Subcutaneous abdominal adipose tissue (tissue), 5 donors: ENCODE measurements at regions not wholly inside any gene's neighbourhood (a gene's known extent, or its start where the extent isn't known, plus 50 kb on each side); places are given as distances from the start of the nearest gene placed in this dataset.

Source experiments
- H3K27ac ChIP-seq: one replicate; pipeline ENCODE4 v1.7.0; 2013; ENCODE audit warnings: low read depth, mild to moderate bottlenecking, inconsistent platforms, low read length, moderate library complexity
- H3K27me3 ChIP-seq, 5 donors: one replicate each; pipeline ENCODE4 v1.7.0; 2013; ENCODE audit warnings: low read length in 5 of 5, inconsistent platforms in 1 of 5; ENCODE audit not compliant: control insufficient read depth in 5 of 5, insufficient read depth in 4 of 5
- H3K36me3 ChIP-seq, 5 donors: one replicate each; pipeline ENCODE4 v1.7.0; 2013; ENCODE audit warnings: low read length in 5 of 5; ENCODE audit not compliant: control insufficient read depth in 5 of 5, insufficient read depth in 5 of 5
- H3K4me1 ChIP-seq, 5 donors: one replicate each; pipeline ENCODE4 v1.7.0; 2013; ENCODE audit warnings: low read length in 5 of 5, mild to moderate bottlenecking in 3 of 5, moderate library complexity in 1 of 5; ENCODE audit not compliant: control insufficient read depth in 5 of 5, insufficient read depth in 5 of 5
- H3K4me3 ChIP-seq, 5 donors: one replicate each; pipeline ENCODE4 v1.7.0; 2013; ENCODE audit warnings: low read length in 5 of 5, low read depth in 1 of 5
- H3K9ac ChIP-seq, 5 donors: one replicate each; pipeline ENCODE4 v1.7.0; 2013; ENCODE audit warnings: low read length in 5 of 5, mild to moderate bottlenecking in 4 of 5, moderate library complexity in 3 of 5
- H3K9me3 ChIP-seq, 5 donors: one replicate each; pipeline ENCODE4 v1.7.0; 2013; ENCODE audit warnings: low read length in 5 of 5; ENCODE audit not compliant: control insufficient read depth in 5 of 5
- donor health status: healthy.
- donor health status: healthy.
- donor health status: healthy.
- donor health status: healthy.
- donor health status: healthy.

DNA sequence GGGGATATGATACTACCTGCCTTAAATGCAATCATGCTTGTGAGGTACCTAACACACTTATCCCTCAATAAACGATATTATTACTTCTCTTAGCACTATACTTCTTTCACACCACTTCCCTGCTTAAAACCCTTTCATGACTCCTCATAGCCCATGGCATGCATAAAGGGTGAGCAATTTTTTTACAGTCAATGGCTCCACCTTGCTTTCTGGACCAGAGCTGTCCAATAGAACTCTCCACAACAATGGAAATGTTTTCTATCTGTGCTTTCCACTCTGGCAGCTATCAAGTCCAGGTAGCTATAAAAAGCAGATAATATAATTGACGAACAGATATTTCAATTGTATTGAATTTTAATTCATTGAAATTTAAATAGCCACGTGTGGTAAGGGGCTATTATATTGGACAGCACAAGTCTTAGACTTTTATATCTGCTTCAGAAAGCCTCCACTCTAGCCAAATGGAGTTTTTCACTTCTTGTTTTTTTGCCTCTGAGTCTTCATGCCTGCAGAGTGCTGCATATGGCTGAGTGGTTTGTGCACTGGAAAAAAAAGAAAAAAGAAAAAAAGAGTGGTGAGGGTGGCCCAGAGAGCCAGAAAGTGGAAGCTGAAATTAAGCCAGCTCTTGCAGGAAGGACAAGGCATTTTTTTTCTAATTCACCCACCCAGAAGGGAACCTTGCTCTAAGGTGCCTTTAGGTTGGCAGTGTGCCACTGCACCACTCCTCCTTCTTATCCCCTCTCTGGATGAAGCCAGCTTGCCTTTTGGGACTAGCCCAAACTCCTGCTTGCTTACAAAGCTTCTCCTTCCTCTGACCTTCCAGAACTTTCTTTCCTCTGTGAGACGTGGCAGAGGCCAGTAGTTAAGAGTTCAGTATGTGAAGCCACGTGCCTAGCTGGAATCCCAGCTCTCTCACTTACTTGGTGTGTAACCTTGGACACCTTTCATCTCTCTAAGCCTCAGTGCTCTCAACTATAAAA is 239.0 kb upstream of the LRTM1 start:
- Histone ChIP-seq H3K27ac (no peak overlapping the region), H3K27me3 (peaks cover 0 to 3% (median 0%) of the 10 kb centered on the region in 5 donors)

DNA sequence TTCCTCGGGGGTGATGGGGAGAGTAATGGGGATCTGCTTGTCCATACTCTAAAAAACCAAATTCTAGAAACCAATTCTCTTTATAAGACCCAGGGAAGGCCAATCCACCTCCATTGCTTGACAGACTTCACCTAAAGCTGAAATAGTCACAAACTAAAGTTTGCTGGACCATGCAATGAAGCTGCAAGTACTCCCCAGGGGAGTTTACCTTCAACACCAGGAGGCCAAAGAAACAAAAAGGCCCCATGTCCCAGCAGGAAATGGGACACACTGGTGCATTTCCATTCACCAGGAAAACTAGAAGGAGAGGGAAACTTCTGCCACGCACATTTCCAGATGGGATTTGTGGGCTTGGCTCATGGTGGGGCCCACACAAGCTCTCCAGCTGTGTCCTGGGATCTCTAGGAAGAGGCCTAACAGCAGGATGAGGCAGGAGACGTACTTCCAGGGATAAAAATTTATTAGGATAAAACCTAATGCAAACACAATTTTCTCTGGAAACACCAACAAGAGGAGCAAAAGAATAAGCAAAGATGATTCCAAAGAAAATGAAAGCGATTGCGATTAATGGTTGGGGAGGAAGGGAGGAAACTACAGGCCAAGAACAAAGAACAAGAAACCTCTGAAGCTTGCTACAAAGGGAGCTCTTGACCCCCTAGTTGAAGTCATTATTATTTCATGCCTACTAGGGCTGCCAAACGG is 238.0 kb upstream of the LRTM1 start:
- no peaks in the 10 kb centered on the region for H3K9me3 ChIP-seq
- H3K4me3 ChIP-seq = no peak overlapping the region
- H3K4me1 ChIP-seq = peaks cover 0 to 2% (median 0%) of the 10 kb centered on the region in 5 donors
- no peak overlapping the region for H3K27ac ChIP-seq
- no peak overlapping the region for H3K9ac ChIP-seq
- no peaks in the 10 kb centered on the region for H3K36me3 ChIP-seq
- peaks cover 0 to under 1% (median 0%) of the 10 kb centered on the region in 5 donors for H3K27me3 ChIP-seq

More for the DNA sequence above, 239.0 kb upstream of the LRTM1 start:
- Histone ChIP-seq H3K36me3 (no peaks in the 10 kb centered on the region), H3K4me1 (peaks cover 0 to 2% (median 0%) of the 10 kb centered on the region in 5 donors), H3K9me3 (no peaks in the 10 kb centered on the region), H3K4me3 (no peak overlapping the region), H3K9ac (no peak overlapping the region)

DNA sequence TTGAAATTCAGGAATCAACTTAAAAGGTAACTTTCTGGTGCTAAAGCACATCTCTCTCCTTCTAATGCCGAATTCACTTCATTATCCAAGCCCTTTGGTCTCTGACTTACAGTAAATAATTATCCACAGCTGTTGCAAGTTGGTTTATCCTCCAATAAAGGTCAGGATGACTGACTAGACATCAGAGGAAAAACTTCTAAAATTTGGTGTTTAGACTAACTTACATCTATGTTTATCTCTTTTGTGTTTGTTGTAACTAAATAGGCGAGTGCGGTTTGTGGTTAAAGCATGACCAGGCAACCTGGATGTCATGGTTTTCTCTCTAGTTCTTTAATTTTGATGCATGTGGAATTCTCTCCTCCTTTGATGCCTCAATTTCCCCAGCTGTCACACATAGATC is 237.4 kb upstream of the LRTM1 start:
- Histone ChIP-seq H3K36me3 (no peaks in the 10 kb centered on the region), H3K9ac (no peak overlapping the region), H3K27me3 (no peaks in the 10 kb centered on the region), H3K9me3 (no peaks in the 10 kb centered on the region), H3K27ac (no peak overlapping the region), H3K4me1 (peaks cover 0 to 2% (median 0%) of the 10 kb centered on the region in 5 donors), H3K4me3 (no peak overlapping the region)

DNA sequence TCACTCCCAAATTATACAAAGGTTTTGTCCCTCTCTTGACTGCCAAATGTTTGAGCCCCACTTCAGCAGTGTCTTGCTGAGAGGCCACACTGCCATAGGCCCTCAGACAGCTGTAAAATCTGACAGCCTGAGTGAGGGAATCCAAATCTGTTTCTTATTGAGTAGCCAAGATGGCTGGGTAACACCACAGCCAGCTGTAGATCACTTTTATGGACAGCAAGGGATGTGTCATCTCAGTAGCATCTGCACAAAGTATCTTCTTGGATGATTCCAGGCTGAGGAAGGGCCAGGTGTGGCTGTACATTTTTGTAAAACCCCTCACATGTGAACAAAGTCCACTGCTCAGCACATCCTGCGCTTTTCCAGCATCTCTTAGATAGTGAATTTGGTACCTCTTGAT is 237.0 kb upstream of the LRTM1 start:
- H3K27me3 ChIP-seq = no peaks in the 10 kb centered on the region
- no peak overlapping the region for H3K9ac ChIP-seq
- no peaks in the 10 kb centered on the region for H3K36me3 ChIP-seq
- no peak overlapping the region for H3K4me3 ChIP-seq
- no peaks in the 10 kb centered on the region for H3K9me3 ChIP-seq
- no peak overlapping the region for H3K27ac ChIP-seq
- peaks cover 0 to 2% (median 0%) of the 10 kb centered on the region in 5 donors for H3K4me1 ChIP-seq

DNA sequence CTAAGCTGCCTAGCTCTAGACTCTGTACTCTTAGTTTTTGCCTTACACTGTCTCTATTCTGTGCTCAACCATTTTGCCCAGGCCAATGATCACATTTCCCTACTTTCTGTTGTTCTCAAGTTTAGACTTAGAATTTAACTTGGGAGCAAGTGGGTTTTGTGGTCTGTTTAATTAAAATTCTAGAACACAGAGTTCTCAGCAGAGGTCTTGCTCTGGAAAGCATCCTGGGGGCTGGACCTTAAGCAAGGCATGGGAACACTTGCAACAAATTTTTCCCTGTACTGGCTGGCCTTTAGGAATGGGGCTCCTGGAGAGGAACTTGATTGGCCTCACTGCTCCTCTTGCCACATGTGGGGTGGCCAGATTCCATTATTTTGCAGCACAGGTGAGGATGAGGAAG is 236.3 kb upstream of the LRTM1 start:
- Histone ChIP-seq H3K27me3 (no peaks in the 10 kb centered on the region), H3K36me3 (no peaks in the 10 kb centered on the region), H3K4me1 (peaks cover 0 to 2% (median 0%) of the 10 kb centered on the region in 5 donors), H3K4me3 (no peak overlapping the region), H3K9me3 (no peaks in the 10 kb centered on the region), H3K9ac (no peak overlapping the region), H3K27ac (no peak overlapping the region)

DNA sequence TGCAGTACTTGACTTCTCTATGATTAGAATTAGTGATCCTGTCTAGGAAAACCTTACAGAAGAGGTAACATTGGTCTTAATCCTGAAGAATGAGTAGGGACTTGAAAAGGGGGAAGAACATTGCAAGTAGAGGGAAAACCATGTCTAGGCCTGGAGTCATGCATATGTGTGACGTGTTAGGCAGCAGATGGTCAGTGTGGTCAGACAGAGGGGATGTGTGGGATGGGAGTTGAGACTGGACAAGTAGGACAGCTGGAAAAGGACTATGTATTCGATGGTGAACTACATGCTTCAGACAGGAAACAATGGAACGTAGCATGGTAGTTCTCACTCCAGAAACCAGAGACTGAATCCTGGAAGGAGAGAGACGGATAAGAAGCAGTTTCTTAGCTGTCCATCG is 235.6 kb upstream of the LRTM1 start:
- Histone ChIP-seq H3K36me3 (no peaks in the 10 kb centered on the region), H3K27me3 (no peaks in the 10 kb centered on the region), H3K9ac (no peak overlapping the region), H3K27ac (no peak overlapping the region), H3K9me3 (no peaks in the 10 kb centered on the region), H3K4me3 (no peak overlapping the region), H3K4me1 (peaks cover 0 to 2% (median 0%) of the 10 kb centered on the region in 5 donors)

DNA sequence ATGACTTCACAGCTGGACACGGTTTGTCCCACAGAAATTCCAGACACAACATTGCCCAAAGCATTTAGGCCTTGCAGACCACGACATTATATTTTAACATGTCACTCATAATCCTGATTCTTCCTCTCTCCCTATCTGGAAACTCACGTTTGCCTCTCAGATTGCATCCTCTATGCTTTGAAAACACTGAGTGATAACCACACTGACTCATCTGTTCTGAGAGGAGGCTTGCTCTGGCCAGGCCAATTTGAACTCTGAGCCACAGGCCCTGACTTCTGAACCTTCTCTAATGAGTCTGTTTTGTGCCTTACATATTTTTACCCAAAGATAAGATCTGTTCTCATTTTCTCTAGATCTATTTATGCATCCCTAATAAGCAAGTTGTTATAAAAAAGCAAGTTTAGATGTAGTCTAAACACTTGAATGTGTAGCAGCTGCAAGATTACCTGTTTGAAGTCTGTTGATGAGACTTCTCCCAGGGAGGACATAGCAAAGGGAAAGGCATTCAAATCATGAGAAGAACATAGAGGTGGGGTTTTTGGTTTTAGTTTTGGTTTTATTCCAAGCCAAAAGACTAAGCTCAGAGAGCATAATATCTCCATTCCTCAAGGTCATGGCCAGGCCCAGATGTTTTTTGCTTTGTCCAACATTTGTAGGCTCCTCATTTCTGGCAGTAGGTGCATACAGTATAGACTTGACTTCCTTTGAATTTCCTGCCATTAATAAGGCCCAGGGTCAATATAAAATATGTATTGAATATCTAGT is 234.4 kb upstream of the LRTM1 start:
- Histone ChIP-seq H3K9ac (no peak overlapping the region), H3K4me3 (no peak overlapping the region), H3K36me3 (no peaks in the 10 kb centered on the region), H3K4me1 (peaks cover 0 to 2% (median 0%) of the 10 kb centered on the region in 5 donors), H3K9me3 (no peaks in the 10 kb centered on the region), H3K27me3 (no peaks in the 10 kb centered on the region), H3K27ac (no peak overlapping the region)

DNA sequence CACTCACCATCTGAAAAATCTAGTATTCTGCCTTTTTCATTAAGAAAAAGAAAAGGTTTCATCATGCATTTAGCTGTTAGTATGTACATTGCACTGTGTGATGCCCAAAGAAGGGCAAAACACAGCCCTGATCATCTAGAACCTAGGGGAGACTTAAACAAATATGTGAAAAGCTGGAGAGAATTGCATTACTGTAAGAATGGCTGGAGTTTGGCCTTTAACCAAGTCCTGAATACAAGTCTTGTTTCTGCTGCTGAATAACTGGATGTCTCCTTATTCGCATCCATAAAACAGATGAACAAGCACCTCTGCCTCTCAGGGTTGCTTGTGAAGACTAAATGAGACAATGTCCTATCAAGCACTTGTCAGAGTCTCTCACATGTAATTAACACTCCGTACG is 233.4 kb upstream of the LRTM1 start:
- H3K4me1 ChIP-seq = peaks cover 0 to 2% (median 0%) of the 10 kb centered on the region in 5 donors
- H3K36me3 ChIP-seq = no peaks in the 10 kb centered on the region
- H3K9me3 ChIP-seq = no peaks in the 10 kb centered on the region
- no peak overlapping the region for H3K4me3 ChIP-seq
- no peaks in the 10 kb centered on the region for H3K27me3 ChIP-seq
- no peak overlapping the region for H3K9ac ChIP-seq
- no peak overlapping the region for H3K27ac ChIP-seq

DNA sequence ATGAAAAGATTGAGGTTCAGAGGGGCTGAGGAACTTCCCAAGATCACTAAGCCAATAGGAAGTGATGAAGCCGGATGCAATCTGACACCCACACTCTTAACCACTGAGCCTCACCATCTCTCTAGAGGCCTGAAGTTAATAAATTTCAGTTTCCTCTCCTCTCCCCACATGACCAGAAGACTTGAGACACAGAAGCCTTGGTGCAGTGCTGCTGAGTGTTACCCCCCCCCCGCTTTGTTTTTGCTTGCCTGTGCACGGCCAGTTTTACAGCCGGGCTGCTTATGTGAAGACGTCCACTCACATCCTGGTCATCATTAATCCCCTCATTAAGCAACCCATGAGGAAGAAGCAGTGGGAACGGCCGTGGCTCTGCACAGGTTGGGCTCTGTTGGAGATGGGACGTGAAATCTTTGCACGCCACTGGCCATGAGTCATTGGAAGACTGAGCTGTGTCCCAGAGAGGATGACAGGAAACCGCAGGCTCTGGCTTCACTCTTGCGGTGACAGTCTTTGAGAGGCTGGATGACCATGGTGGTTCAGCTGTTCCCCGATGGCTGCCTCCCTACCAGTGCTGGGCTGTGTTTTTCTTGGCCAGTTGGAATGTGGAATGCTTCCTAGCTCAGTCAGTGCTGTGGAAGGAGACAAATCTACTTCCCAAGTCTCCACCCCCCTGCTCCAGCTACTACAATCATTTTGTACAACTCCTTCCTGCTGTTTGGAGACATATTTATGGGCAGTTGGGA is 232.6 kb upstream of the LRTM1 start:
- H3K4me1 ChIP-seq = peaks cover 0 to 2% (median 0%) of the 10 kb centered on the region in 5 donors
- H3K27ac ChIP-seq = no peak overlapping the region
- no peaks in the 10 kb centered on the region for H3K36me3 ChIP-seq
- no peak overlapping the region for H3K4me3 ChIP-seq
- no peaks in the 10 kb centered on the region for H3K9me3 ChIP-seq
- H3K27me3 ChIP-seq = no peaks in the 10 kb centered on the region
- no peak overlapping the region for H3K9ac ChIP-seq
